AG09309 (cell line): ENCODE measurements at regions not wholly inside any gene's neighbourhood (a gene's known extent, or its start where the extent isn't known, plus 50 kb on each side); places are given as distances from the start of the nearest gene placed in this dataset.

Experiments
- DNase-seq: peaks from one replicate; pipeline ENCODE4 v3.0.0-alpha.2; 2010; ENCODE audit warnings: low read depth
- H3K4me3 ChIP-seq: 2 replicates; pipeline ENCODE4 v1.5.1; 2011; ENCODE audit warnings: mild to moderate bottlenecking, low read depth, low read length, moderate library complexity; ENCODE audit not compliant: control insufficient read depth
- CTCF ChIP-seq: IDR thresholded peaks from 2 replicates; pipeline ENCODE4 v1.5.1; 2011; ENCODE audit warnings: mild to moderate bottlenecking, low read depth, low read length, inconsistent platforms; ENCODE audit not compliant: insufficient read depth, control insufficient read depth; ENCODE audit errors: missing control alignments

- TF ChIP-seq CTCF: no peak
Observed at GRCh38 chr10:129093641-129094040, 373.4 kb upstream of the MGMT start.

DNA sequence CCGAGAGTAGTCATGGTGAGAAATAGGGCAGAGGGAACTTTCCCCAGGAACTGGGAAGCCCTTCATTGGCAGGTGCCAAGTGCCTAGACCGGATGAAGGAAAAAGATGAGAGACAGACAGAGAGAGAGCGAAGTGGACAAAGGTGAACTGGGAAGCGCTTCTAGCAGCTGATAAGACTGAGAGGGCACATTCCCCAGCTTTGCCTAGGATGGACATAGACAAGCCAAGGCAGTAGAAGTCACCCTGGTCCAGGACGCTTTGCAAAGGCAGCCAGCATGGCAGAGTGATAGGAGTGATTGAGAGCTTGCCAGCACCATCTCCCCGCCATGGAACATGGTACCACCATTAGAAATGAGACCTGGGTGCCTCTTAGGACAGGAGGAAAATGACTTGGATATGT is 372.8 kb upstream of the MGMT start:
- DNase-seq: no peak
- TF ChIP-seq CTCF: no peak

More at GRCh38 chr10:129093641-129094040, 373.4 kb upstream of the MGMT start:
- no peak overlapping the region for H3K4me3 ChIP-seq
- no peak for DNase-seq

GRCh38 chr10:129094861-129095260 is 372.2 kb upstream of the MGMT start:
- TF ChIP-seq CTCF: no peak
- DNase-seq: no peak
- H3K4me3 ChIP-seq: no peak overlapping the region

More for the DNA sequence above, 372.8 kb upstream of the MGMT start:
- H3K4me3 ChIP-seq: no peak overlapping the region

- DNase-seq: no peak
- no peak overlapping the region for H3K4me3 ChIP-seq
- no peak for TF ChIP-seq CTCF
Observed at GRCh38 chr10:129095680-129096064, 371.4 kb upstream of the MGMT start.

DNA sequence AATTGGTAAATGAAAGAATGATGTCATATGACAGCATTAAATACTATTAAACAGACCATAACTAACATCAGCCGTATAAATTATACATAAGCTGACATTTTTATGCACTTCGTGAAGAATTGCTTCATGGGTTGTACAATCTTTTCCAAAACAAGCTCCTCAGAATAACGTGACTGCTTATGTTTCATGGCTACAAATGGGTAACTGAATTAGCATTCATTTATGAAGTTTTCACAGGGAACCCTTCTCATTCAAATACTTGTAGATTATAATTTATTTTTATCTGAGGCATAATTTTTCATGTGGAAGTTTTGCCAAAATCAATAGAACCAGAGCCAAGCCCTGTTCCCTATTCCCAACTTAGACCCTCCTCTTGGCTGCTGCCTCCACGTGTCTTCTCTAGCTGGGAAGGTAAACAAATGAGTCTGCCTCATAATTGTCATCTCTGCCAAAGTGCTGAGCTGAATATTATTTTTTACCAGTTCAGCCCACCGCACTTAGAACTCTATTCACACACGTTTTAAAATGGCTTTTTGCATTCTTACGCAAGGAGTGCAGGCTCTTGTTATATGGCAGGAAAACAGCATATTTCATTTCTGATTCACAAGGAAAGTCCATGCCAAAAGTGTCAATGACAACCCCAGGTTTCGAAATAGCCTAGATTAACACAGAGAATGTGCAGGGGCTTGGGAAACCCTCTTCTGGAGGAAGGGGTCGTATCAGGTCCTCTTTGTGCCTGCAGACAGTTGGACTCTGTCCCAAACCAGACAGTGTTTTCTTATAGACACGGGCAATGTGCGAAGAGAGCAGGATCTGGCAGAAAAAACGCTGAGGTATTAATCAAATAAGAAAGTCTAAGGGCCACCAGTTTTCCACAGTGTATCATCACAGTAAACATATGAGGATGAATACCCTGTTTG is 370.7 kb upstream of the MGMT start:
- TF ChIP-seq CTCF: no peak
- DNase-seq: no peak
- no peak overlapping the region for H3K4me3 ChIP-seq

DNA sequence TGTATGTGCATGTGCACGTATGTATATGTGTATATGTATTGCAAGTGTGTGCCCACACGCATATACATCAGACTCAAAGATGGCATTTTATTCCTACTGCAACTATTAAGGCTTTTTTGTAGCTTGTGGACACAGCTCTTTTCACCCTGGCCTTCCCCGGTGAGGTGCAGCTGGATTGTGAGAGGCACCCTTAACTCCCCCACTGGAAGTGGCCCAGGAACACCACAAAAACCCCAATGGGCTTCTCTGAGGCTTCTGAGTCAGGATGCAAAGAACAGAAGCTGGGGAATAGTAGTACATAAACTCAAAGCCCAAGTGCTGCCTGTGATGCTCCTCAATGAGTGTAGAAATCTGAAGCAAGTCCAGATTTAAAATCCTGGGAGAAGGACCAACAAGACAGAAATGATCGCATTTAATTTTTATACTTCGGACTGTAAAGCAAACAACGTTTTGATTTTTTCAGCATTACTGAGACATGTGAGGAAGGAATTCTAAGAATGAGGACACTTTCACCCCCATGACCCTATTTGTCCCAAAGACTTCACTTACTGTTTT is 369.2 kb upstream of the MGMT start:
- no peak overlapping the region for H3K4me3 ChIP-seq
- DNase-seq: no peak
- TF ChIP-seq CTCF: no peak
